SK-N-SH treated with all-trans-retinoic acid at 6 μM for 48 hours (cell line): ENCODE measurements at regions not wholly inside any gene's neighbourhood (a gene's known extent, or its start where the extent isn't known, plus 50 kb on each side); places are given as distances from the start of the nearest gene placed in this dataset.

Source experiments
- ATAC-seq: fragments of 200-7000 bp; cut with Tn5 transposase; 3 replicates; pipeline ENCODE4 v1.9.1; 2020; ENCODE audit warnings: mild to moderate bottlenecking, moderate library complexity
- ARNTL ChIP-seq: fragments of 450-650 bp; formaldehyde crosslinking; IDR thresholded peaks from 2 replicates; pipeline ENCODE4 v1.5.0; 2020; ENCODE audit warnings: low read depth, mild to moderate bottlenecking, moderate library complexity, borderline replicate concordance
- CSDC2 ChIP-seq: fragments of 250-450 bp; sonication (Bioruptor Pico); IDR thresholded peaks from 2 replicates; pipeline ENCODE4 v1.5.0; 2020; ENCODE audit warnings: mild to moderate bottlenecking, moderate library complexity
- ESRRG ChIP-seq: fragments of 250-450 bp; sonication (Bioruptor Pico); IDR thresholded peaks from 2 replicates; pipeline ENCODE4 v1.6.1; 2021; ENCODE audit warnings: mild to moderate bottlenecking
- GLIS3 ChIP-seq: fragments of 250-450 bp; sonication (Bioruptor Pico); IDR thresholded peaks from 2 replicates; pipeline ENCODE4 v1.5.0; 2020; ENCODE audit warnings: mild to moderate bottlenecking, moderate library complexity
- ISL1 ChIP-seq: fragments of 250-450 bp; sonication (Bioruptor Pico); IDR thresholded peaks from 2 replicates; pipeline ENCODE4 v2.1.2; 2022; ENCODE audit warnings: mild to moderate bottlenecking, moderate library complexity
- POU6F1 ChIP-seq: fragments of 250-450 bp; sonication (Bioruptor Pico); IDR thresholded peaks from 2 replicates; pipeline ENCODE4 v1.8.0; 2021; ENCODE audit warnings: low read depth, mild to moderate bottlenecking, moderate library complexity, borderline replicate concordance
- PPARA ChIP-seq: fragments of 250-450 bp; sonication (Bioruptor Pico); IDR thresholded peaks from 2 replicates; pipeline ENCODE4 v1.5.0; 2020; ENCODE audit warnings: mild to moderate bottlenecking, borderline replicate concordance
- TCF4 ChIP-seq: fragments of 250-450 bp; sonication (Bioruptor Pico); IDR thresholded peaks from 2 replicates; pipeline ENCODE4 v1.8.0; 2021; ENCODE audit warnings: mild to moderate bottlenecking, moderate library complexity, borderline replicate concordance
- TOX ChIP-seq: fragments of 250-450 bp; sonication (Bioruptor Pico); IDR thresholded peaks from 2 replicates; pipeline ENCODE4 v1.8.0; 2021; ENCODE audit warnings: mild to moderate bottlenecking, moderate library complexity, borderline replicate concordance
- TSHZ2 ChIP-seq: fragments of 250-450 bp; sonication (Bioruptor Pico); IDR thresholded peaks from 2 replicates; pipeline ENCODE4 v1.5.0; 2020; ENCODE audit warnings: mild to moderate bottlenecking, moderate library complexity
- ZC3H10 ChIP-seq: fragments of 250-450 bp; sonication (Bioruptor Pico); IDR thresholded peaks from 2 replicates; pipeline ENCODE4 v1.5.1; 2021; ENCODE audit warnings: mild to moderate bottlenecking, moderate library complexity
- ZFP3 ChIP-seq: fragments of 250-450 bp; sonication (Bioruptor Pico); IDR thresholded peaks from 2 replicates; pipeline ENCODE4 v1.5.0; 2020; ENCODE audit warnings: mild to moderate bottlenecking, moderate library complexity
- ZFP30 ChIP-seq: fragments of 450-650 bp; formaldehyde crosslinking; IDR thresholded peaks from 2 replicates; pipeline ENCODE4 v1.5.0; 2022; ENCODE audit warnings: mild to moderate bottlenecking, moderate library complexity
- ZNF70 ChIP-seq: fragments of 450-650 bp; formaldehyde crosslinking; IDR thresholded peaks from 2 replicates; pipeline ENCODE4 v1.5.0; 2020; ENCODE audit warnings: mild to moderate bottlenecking, moderate library complexity
- ZNF8 ChIP-seq: fragments of 450-650 bp; formaldehyde crosslinking; IDR thresholded peaks from 2 replicates; pipeline ENCODE4 v1.5.0; 2020; ENCODE audit warnings: mild to moderate bottlenecking, moderate library complexity
- TF ChIP-seq, protein P1 (sequence below): fragments of 250-450 bp; sonication (Bioruptor Pico); IDR thresholded peaks from 2 replicates; pipeline ENCODE4 v1.8.0; 2020; ENCODE audit warnings: mild to moderate bottlenecking, moderate library complexity, borderline replicate concordance
- TF ChIP-seq, protein P2 (sequence below): fragments of 250-450 bp; sonication (Bioruptor Pico); IDR thresholded peaks from 2 replicates; pipeline ENCODE4 v1.5.1; 2021; ENCODE audit warnings: mild to moderate bottlenecking, moderate library complexity

DNA sequence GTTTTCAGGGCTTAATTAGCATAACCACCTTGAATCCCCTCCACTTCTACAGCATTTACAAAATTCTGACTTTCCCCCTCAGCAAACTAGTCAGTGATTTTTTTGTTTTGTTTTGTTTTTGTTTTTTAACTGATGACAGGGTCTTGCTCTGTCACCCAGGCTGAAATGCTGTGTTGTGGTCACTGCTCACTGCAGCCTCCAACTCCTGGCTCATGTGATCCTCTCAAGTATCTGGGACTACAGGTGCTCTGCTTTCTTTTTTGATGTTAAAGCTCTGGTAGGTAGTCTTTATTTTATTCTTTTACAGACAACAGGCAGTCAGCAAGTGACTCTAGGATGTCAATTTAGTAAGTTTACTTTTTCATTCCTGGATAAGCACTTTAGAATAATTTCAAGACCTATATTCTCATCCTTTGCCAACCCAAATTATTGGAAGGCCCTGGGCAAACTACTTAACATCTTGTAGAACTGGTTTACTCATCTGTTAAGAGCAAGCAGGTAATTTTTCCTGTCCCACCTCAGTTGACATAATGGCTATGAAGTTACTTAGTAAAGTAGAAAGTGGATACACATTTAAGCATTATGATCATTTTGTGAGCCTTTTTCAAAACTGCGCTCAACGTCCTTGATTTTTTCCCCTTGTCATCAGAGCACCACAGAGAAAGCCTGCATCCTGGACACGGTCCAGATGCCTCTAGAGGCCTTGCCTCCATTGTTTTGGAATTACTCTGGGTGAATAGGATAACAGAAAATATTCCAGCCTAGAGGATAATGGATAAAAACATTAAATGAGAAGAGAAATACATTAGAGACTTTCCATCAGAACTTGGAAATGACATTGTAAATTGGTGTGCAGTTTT is 69.9 kb upstream of the NDUFB4 start:
- TF ChIP-seq ESRRG (CRISPR knock-in tag) (no peak), ARNTL (CRISPR knock-in tag) (no peak), GLIS3 (CRISPR knock-in tag) (no peak), ISL1 (CRISPR knock-in tag) (no peak), ZC3H10 (no peak), POU6F1 (CRISPR knock-in tag) (no peak), TOX (CRISPR knock-in tag) (no peak), ZNF70 (CRISPR knock-in tag) (no peak), ZFP30 (CRISPR knock-in tag) (no peak), CSDC2 (no peak), ZNF8 (CRISPR knock-in tag) (no peak), TSHZ2 (CRISPR knock-in tag) (no peak)
- TF ChIP-seq, protein P1, sequence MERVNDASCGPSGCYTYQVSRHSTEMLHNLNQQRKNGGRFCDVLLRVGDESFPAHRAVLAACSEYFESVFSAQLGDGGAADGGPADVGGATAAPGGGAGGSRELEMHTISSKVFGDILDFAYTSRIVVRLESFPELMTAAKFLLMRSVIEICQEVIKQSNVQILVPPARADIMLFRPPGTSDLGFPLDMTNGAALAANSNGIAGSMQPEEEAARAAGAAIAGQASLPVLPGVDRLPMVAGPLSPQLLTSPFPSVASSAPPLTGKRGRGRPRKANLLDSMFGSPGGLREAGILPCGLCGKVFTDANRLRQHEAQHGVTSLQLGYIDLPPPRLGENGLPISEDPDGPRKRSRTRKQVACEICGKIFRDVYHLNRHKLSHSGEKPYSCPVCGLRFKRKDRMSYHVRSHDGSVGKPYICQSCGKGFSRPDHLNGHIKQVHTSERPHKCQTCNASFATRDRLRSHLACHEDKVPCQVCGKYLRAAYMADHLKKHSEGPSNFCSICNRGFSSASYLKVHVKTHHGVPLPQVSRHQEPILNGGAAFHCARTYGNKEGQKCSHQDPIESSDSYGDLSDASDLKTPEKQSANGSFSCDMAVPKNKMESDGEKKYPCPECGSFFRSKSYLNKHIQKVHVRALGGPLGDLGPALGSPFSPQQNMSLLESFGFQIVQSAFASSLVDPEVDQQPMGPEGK = no peak

DNA sequence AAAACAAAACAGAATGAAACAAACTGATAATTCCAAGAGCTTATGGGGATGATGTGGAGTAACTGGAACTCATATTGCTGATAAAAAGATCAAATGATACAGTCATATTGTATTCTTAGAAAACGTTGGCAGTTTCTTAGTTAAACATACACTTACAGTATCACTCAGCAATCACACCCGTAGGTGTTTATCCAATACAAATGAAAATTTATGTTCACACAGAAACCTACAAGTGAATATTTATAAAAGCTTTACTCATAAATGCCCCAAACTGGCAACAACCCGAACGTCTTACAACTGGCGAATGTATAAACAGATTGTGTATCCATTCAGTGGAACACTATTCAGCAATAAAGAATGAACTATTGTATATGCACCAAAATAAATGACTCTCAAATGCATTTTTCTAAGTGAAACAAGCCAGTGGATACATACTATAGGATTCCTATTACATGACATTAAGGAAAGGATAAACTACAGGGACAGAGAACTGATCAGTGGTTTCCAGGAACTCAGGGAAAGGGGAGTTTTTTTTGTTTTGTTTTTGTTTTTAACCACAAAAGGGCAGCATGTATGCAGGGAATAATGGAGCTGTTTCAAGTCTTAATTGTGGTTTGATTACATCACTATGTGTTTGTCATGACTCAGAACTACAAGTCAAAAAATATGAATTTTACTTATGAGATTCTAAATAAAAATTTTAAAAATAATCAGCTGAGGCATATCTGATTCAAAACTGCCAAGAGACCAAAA is 71.8 kb upstream of the NDUFB4 start:
- TF ChIP-seq POU6F1 (CRISPR knock-in tag) (no peak), PPARA (no peak), GLIS3 (CRISPR knock-in tag) (no peak), ZNF8 (CRISPR knock-in tag) (no peak), ZFP3 (CRISPR knock-in tag) (no peak)
- TF ChIP-seq, protein P2, sequence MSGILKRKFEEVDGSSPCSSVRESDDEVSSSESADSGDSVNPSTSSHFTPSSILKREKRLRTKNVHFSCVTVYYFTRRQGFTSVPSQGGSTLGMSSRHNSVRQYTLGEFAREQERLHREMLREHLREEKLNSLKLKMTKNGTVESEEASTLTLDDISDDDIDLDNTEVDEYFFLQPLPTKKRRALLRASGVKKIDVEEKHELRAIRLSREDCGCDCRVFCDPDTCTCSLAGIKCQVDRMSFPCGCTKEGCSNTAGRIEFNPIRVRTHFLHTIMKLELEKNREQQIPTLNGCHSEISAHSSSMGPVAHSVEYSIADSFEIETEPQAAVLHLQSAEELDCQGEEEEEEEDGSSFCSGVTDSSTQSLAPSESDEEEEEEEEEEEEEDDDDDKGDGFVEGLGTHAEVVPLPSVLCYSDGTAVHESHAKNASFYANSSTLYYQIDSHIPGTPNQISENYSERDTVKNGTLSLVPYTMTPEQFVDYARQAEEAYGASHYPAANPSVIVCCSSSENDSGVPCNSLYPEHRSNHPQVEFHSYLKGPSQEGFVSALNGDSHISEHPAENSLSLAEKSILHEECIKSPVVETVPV (CRISPR knock-in tag) = no peak
- TF ChIP-seq, all 23 proteins: peak for 0
- ATAC-seq = peak; percentile 60

More for the DNA sequence above, 69.9 kb upstream of the NDUFB4 start:
- no peak for ATAC-seq

- no peak for ATAC-seq
- TF ChIP-seq PPARA (no peak), TCF4 (CRISPR knock-in tag) (no peak), ISL1 (CRISPR knock-in tag) (peak; percentile 37; the same call in 1 of the 2 replicates)
Observed at GRCh38 chr3:120516136-120516535, 65.3 kb upstream of the FSTL1 start.
